GM12878 (cell line): ENCODE measurements at regions not wholly inside any gene's neighbourhood (a gene's known extent, or its start where the extent isn't known, plus 50 kb on each side); places are given as distances from the start of the nearest gene placed in this dataset.

Experiments
- ATAC-seq: fragments of 200-7000 bp; cut with Tn5 transposase; 3 replicates; pipeline ENCODE4 v1.9.1; 2020; ENCODE audit warnings: mild to moderate bottlenecking, moderate library complexity
- BruUV-seq: library from RNA; stranded (reverse); fragments of 400-500 nt; replicated peaks from 2 replicates; lab custom pipeline; 2021; lab: Mats Ljungman, UMichigan
- CTCF ChIA-PET: fragments of 300-600 bp; sonication (Branson Sonifier 250); formaldehyde crosslinking; extraction: SDS; loops from one replicate; lab custom pipeline; 2021; ENCODE audit warnings: inconsistent platforms; lab: Yijun Ruan, JAX
- POLR2A ChIA-PET: fragments of 350-600 bp; formaldehyde crosslinking; extraction: SDS; loops from one replicate; lab custom pipeline; 2021; ENCODE audit warnings: inconsistent platforms; lab: Charles Lee
- RAD21 ChIA-PET: fragments of 300-600 bp; sonication (Branson Sonifier 250); formaldehyde crosslinking; loops from one replicate; lab custom pipeline; 2023; ENCODE audit warnings: antibody characterized with exemption; ENCODE audit not compliant: unreplicated experiment; lab: Charles Lee
- SMC1A ChIA-PET: fragments of 300-600 bp; sonication (Branson Sonifier 250); formaldehyde crosslinking; loops from one replicate; lab custom pipeline; 2023; ENCODE audit not compliant: unreplicated experiment, uncharacterized antibody; lab: Charles Lee
- DNase-seq: peaks from one replicate; pipeline ENCODE4 v3.0.0-alpha.2; 2011; ENCODE audit warnings: low read depth, low spot score
- FAIRE-seq: peaks from 3 replicates; lab custom pipeline; 2011; peaks lifted over from hg19 to GRCh38; lab: Jason Lieb, UNC
- H2AFZ ChIP-seq: 2 replicates; pipeline ENCODE4 v1.6.0; 2011; ENCODE audit warnings: low read depth, low read length, control low read depth; ENCODE audit not compliant: control insufficient read depth
- H3K27ac ChIP-seq: 2 replicates; pipeline ENCODE4 v1.5.1; 2011; ENCODE audit warnings: control low read depth; ENCODE audit not compliant: control insufficient read depth, insufficient read depth
- H3K27me3 ChIP-seq, 2 experiments: replicated peaks in 1 of 2; 2 replicates each; pipeline versions ENCODE4 v1.6.0 to v1.6.1; 2011; ENCODE audit warnings: low read length in 1 of 2; ENCODE audit not compliant: control insufficient read depth in 2 of 2, insufficient read depth in 2 of 2
- H3K36me3 ChIP-seq, 2 experiments: 2 replicates each; pipeline ENCODE4 v1.5.1; 2011; ENCODE audit warnings: low read length in 1 of 2; ENCODE audit not compliant: control insufficient read depth in 2 of 2, insufficient read depth in 2 of 2
- H3K4me1 ChIP-seq: 2 replicates; pipeline ENCODE4 v1.6.1; 2011; ENCODE audit warnings: mild to moderate bottlenecking, low read length, moderate library complexity, mixed read lengths; ENCODE audit not compliant: control insufficient read depth, insufficient read depth
- H3K4me2 ChIP-seq: 2 replicates; pipeline ENCODE4 v1.6.0; 2011; ENCODE audit warnings: control low read depth; ENCODE audit not compliant: control insufficient read depth, insufficient read depth
- H3K4me3 ChIP-seq: fragments of 200-600 bp; sonication (generic); 2 replicates; pipeline ENCODE4 v1.5.1; 2016
- H3K79me2 ChIP-seq: 2 replicates; pipeline ENCODE4 v1.6.0; 2011; ENCODE audit warnings: low read length; ENCODE audit not compliant: control insufficient read depth, insufficient read depth
- H3K9ac ChIP-seq: 2 replicates; pipeline ENCODE4 v1.8.0; 2011; ENCODE audit warnings: low read length, control low read depth, mixed read lengths; ENCODE audit not compliant: control insufficient read depth, insufficient read depth
- H3K9me3 ChIP-seq: replicated peaks from 3 replicates; pipeline ENCODE4 v1.5.1; 2011; ENCODE audit warnings: mild to moderate bottlenecking, low read length; ENCODE audit not compliant: control insufficient read depth, insufficient read depth
- H4K20me1 ChIP-seq: 2 replicates; pipeline ENCODE4 v1.6.0; 2011; ENCODE audit not compliant: control insufficient read depth, insufficient read depth
- EED ChIP-seq: sonication (generic); IDR thresholded peaks from 2 replicates; pipeline ENCODE4 v1.6.1; 2016; ENCODE audit warnings: antibody characterized with exemption, low read depth
- EGR1 ChIP-seq, 2 experiments: IDR thresholded peaks; 1 replicate in 1 of 2; 2 replicates in 1 of 2; pipeline ENCODE4 v1.6.1; 2011 to 2012; ENCODE audit warnings: low read depth in 2 of 2, low read length in 2 of 2, borderline replicate concordance in 1 of 2, mild to moderate bottlenecking in 1 of 2, moderate library complexity in 1 of 2
- FOXM1 ChIP-seq: IDR thresholded peaks from 2 replicates; pipeline ENCODE4 v1.6.1; 2012; ENCODE audit warnings: low read depth, mild to moderate bottlenecking, inconsistent platforms, low read length, moderate library complexity
- IKZF2 ChIP-seq, 2 experiments: fragments of 450-650 bp; IDR thresholded peaks; 2 replicates each; pipeline ENCODE4 v1.6.1; 2017; ENCODE audit warnings: mild to moderate bottlenecking in 2 of 2, moderate library complexity in 2 of 2
- PBX3 ChIP-seq: IDR thresholded peaks from 2 replicates; pipeline ENCODE4 v1.6.1; 2011; ENCODE audit warnings: mild to moderate bottlenecking, low read depth, low read length, moderate library complexity; ENCODE audit not compliant: insufficient replicate concordance
- PKNOX1 ChIP-seq: fragments of 450-650 bp; IDR thresholded peaks from 2 replicates; pipeline ENCODE4 v1.6.1; 2016; ENCODE audit warnings: mild to moderate bottlenecking
- SIX5 ChIP-seq: IDR thresholded peaks from 2 replicates; pipeline ENCODE4 v1.6.1; 2011; ENCODE audit warnings: mild to moderate bottlenecking, low read depth, low read length, moderate library complexity; ENCODE audit not compliant: severe bottlenecking
- SMAD5 ChIP-seq: IDR thresholded peaks from 2 replicates; pipeline ENCODE4 v1.6.1; 2016; ENCODE audit warnings: antibody characterized with exemption, low read depth
- SMARCA5 ChIP-seq: fragments of 450-650 bp; IDR thresholded peaks from 2 replicates; pipeline ENCODE4 v1.6.1; 2017; ENCODE audit warnings: mild to moderate bottlenecking
- SRF ChIP-seq, 2 experiments: IDR thresholded peaks; 2 replicates each; pipeline ENCODE4 v1.6.1; 2011; ENCODE audit warnings: low read depth in 2 of 2, low read length in 2 of 2, mild to moderate bottlenecking in 1 of 2, moderate library complexity in 1 of 2
- WGBS: methylation state at CpG from one replicate; pipeline ENCODE4 v1.1.6; 2016; ENCODE audit warnings: low lambda C conversion rate; ENCODE audit not compliant: insufficient replicate concordance, insufficient coverage; ENCODE audit errors: missing lambda C conversion rate; 5-methylcytosine and 5-hydroxymethylcytosine counted together
- in situ Hi-C: fragments of 300-500 bp; cut with MboI; formaldehyde crosslinking; loops from 9 replicates; pipeline ENCODE4 v1.14.3; 2018; ENCODE audit warnings: mixed read lengths
- intact Hi-C: fragments of 100-400 bp; cut with micrococcal nuclease; formaldehyde crosslinking; loops from one replicate; pipeline ENCODE4 v1.14.2; 2022; ENCODE audit not compliant: unreplicated experiment

GRCh38 chr7:156580036-156580435 lies 60.5 kb upstream of the RNF32 start:
- H3K9ac ChIP-seq, result no peak overlapping the region
- CTCF ChIA-PET, result no interaction called here
- 64% methylated on average over 8 of the region's 8 CpGs for WGBS
- no peaks in the 10 kb centered on the region for H3K79me2 ChIP-seq
- ATAC-seq, result no peak
- no peaks in the 10 kb centered on the region for H3K9me3 ChIP-seq
- SMC1A ChIA-PET, result no interaction called here
- DNase-seq, result no peak
- no TSS peak for BruUV-seq
- H3K27me3 ChIP-seq, result no peaks in the 10 kb centered on the region
- H3K4me3 ChIP-seq, result no peak overlapping the region
- H3K27ac ChIP-seq, result no peak overlapping the region
- no peak overlapping the region for H2AFZ ChIP-seq
- no peaks in the 10 kb centered on the region for H4K20me1 ChIP-seq
- no peak for FAIRE-seq
- no peaks in the 10 kb centered on the region for H3K36me3 ChIP-seq
- POLR2A ChIA-PET, result no interaction called here
- H3K4me1 ChIP-seq, result no peaks in the 10 kb centered on the region
- in situ Hi-C loops, result no loop called here
- intact Hi-C loops, result no loop called here
- TF ChIP-seq SMAD5 (no peak), SMARCA5 (no peak), SRF (IDR thresholded peaks at IDR 0.05; ENCODE audit: low read depth in 2 of 2, low read length in 2 of 2) (no peak), IKZF2 (IDR thresholded peaks at IDR 0.05) (no peak), PBX3 (no peak), EED (no peak), SIX5 (no peak), FOXM1 (no peak), EGR1 (IDR thresholded peaks at IDR 0.05; ENCODE audit: borderline replicate concordance in 1 of 2, low read depth in 2 of 2, low read length in 2 of 2) (no peak), PKNOX1 (no peak)
- H3K4me2 ChIP-seq, result no peak overlapping the region
- RAD21 ChIA-PET, result interaction anchor here (0.7 kb wide), 1 partner anchor 32 kb away, joined by 3 read pairs; no protein-coding TSS in a partner anchor
